Activated CD8-positive, alpha-beta memory T cell treated with anti-CD3 and anti-CD28 coated beads for 36 hours (primary cell): ENCODE measurements at regions not wholly inside any gene's neighbourhood (a gene's known extent, or its start where the extent isn't known, plus 50 kb on each side); places are given as distances from the start of the nearest gene placed in this dataset.
"Not testable (repeated sequence)": the region's sequence is repeated elsewhere in the genome, so short reads cannot be mapped to it uniquely, and the experiment has no call there.

Experiments used
- CTCF ChIA-PET: fragments of 350-600 bp; sonication (Branson Sonifier 250); formaldehyde crosslinking; loops from one replicate; lab custom pipeline; 2021; ENCODE audit warnings: antibody characterized with exemption; lab: Charles Lee
- POLR2A ChIA-PET: fragments of 350-600 bp; sonication (Branson Sonifier 250); formaldehyde crosslinking; loops from one replicate; lab custom pipeline; 2021; ENCODE audit warnings: antibody characterized with exemption; lab: Charles Lee

DNA sequence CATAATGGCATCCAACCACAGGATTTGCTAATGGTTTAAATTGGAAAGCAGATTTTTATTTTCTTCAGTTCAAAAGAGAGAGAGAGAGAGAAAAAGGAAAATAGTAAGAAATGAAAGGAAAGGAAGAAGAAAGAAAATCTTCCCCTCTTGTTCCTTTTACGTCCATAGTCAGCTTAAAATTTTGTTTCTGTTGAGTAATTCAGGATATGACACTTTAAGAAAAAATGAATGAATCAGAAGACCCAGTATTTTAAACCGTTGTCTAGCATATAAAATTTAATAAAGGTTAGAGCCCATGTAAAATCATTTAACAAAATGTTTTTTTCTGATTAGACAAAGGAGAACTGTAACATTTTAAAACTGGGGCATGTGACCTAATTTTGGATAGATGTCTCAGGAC is 391.8 kb upstream of the EPHA5 start:
- ChIA-PET CTCF (no interaction called here), POLR2A (no interaction called here)

DNA sequence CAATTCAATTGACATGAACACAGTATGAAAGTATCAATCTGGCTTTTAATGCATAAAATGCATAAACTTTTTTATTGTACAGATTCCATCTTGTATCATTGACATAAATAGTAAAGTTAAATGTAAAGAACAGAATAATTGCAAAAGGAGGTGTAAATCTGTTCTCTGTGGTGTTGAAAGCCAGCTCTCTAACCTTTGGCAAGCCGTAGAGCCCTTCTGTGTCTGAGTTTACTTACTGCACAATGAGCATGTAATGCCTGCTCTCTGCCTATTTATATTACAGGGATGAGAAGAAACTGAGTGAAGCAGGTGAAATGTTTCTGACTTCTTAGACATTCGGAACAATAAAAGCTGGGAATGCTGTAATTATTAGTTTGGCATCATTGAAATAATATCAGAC is 389.3 kb upstream of the EPHA5 start:
- POLR2A ChIA-PET: no interaction called here
- CTCF ChIA-PET: no interaction called here

- POLR2A ChIA-PET: no interaction called here
- CTCF ChIA-PET: no interaction called here
These were observed 388.8 kb upstream of the EPHA5 start for GRCh38 chr4:66059136-66059535.

DNA sequence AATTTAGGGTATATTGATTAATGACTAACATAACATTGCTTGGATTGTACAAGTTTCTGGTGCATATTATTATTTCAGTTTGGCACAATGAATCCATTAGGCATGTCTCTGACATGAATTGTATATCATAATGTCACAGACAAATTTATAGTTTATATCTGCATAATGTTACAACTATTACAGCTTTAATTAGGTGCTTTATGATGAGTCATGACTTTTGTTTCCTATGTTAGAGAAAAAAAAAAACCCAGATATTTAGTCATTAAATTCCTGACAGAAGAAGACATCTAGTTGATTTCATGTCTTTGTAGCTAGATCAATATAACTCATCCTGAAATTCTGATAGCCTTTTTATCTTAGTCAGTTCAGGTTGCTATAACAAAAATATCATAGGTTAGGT is 385.7 kb upstream of the EPHA5 start:
- ChIA-PET CTCF (no interaction called here), POLR2A (no interaction called here)

DNA sequence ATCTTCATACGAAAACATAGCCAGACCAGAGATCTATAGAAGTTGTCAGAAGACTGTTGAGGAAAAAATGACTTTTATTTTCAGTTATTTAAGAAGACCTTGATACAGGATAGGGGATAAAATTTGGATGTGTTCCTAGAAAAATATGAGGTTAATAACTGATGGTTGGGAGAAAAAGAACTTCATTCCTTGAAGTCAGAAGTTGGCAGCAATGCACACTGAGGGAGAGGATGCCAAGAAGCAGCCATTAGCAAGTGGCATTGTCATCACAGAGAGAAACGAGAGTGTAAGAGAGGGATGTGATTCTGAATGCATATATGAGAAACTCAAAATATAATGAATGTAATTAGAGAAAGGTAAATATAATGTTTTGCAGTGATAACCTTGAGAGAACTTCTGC is 382.1 kb upstream of the EPHA5 start:
- POLR2A ChIA-PET: no interaction called here
- CTCF ChIA-PET: no interaction called here

DNA sequence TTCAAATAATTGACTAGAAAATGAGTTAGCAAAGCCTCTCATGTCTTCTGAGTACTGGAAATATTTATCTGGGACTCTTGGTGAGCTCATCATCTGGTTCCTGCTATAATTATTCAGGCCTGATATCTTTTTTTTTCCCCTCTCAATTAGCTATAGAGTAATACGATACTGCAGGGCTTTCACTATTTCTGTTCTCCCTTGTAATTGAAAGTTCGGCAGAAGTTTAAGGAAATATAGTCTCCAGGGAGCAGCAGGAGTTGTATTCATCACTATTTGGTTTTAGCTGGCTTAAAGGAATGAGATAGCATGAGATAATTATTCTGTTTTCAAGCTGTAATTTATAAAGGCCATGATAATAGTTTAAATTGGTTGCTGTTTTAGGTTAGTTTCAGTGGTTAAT is 378.6 kb upstream of the EPHA5 start:
- ChIA-PET CTCF (no interaction called here), POLR2A (no interaction called here)

DNA sequence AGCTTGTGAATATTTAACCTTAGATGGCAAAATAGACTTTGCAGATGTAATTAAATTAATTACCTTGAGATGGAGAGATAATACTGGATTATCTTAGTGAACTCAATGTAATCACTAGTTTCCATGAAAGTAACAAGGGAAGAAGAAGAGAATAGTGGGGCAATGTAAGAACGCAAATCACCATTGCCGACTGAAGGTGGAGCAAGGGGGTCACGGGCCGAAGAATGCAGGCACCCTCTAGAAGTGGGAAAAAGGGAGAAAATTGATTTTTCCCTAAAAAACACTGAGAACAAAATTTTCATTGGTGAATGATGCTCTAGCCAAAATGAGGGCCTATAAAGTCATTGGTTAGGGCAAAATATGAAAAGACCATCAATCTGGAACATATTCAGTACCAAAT is 375.6 kb upstream of the EPHA5 start:
- POLR2A ChIA-PET: no interaction called here
- CTCF ChIA-PET: no interaction called here

DNA sequence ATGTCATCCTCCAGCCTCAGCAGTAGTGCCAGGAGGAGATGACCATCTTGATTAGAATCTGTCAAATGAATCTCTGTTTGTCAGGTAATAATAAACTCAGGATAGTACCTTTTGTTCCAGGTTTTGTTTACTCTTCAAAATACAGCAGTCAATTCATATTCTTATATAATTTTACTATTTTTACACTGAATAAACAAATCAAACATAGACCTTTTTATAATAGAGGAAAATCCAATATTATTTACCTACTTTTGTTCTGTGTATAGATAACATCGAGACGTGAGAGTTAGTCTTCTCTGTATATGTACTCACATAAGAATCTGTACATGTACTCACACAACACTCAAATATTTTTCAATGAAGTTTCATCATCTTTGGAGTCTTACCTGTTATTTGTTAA is 365.4 kb upstream of the EPHA5 start:
- POLR2A ChIA-PET: no interaction called here
- CTCF ChIA-PET: no interaction called here

DNA sequence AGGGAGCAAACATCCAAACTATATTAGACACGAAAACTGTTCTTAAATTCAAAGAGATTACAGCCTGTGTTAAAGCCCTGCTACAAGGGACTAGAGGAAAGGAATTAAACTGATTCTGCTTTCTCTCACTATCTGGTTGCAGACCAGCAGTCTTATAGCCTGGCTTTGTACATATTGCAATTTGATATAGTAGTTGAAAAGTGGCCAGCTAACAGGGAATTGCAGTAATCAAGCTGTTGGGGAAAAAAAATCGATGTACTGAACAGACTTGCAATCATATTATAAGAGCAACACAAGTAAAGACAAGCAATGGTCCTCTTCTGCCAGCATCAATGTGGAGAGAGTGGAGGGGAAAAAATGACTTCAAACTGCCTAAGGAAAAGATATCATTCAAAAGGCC is 364.4 kb upstream of the EPHA5 start:
- CTCF ChIA-PET: no interaction called here
- POLR2A ChIA-PET: no interaction called here

DNA sequence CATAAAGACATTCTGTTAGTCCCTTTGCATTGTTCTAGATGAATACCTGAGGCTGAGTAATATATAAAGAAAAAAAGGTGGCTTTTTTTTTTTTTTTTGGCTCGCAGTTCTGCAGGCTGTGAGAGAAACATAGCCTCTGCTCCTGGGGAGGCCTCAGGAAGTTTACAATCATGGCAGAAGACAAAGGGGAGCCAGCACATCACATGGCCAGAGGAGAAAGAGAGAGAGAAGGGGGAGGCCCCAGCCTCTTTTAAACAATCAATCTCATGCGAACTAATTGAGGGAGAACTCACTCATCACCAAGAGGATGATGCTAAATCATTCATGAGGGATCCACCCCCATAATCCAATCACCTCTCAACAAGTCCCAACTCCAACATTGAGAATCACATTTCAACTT is 364.0 kb upstream of the EPHA5 start:
- POLR2A ChIA-PET: no interaction called here

DNA sequence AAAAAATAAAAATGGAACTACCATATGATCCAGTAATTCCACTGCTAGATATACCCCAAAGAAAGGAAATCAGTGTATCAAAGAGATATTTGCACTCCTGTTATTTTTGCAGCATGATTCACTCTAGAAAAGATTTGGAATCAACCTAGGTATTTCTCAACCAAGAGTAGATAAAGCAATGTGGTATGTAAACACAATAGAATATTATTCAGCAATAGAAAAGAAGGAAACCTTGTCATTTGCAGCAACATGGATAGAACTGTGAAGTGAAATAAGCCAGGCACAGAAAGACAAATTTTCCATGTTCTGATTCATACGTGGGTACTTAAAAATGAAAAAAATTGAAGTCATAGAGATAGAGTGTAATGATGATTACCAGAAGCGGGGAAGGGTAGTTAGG is 362.3 kb upstream of the EPHA5 start:
- CTCF ChIA-PET: no interaction called here
- POLR2A ChIA-PET: no interaction called here

More for the DNA sequence above, 364.0 kb upstream of the EPHA5 start:
- CTCF ChIA-PET: no interaction called here

DNA sequence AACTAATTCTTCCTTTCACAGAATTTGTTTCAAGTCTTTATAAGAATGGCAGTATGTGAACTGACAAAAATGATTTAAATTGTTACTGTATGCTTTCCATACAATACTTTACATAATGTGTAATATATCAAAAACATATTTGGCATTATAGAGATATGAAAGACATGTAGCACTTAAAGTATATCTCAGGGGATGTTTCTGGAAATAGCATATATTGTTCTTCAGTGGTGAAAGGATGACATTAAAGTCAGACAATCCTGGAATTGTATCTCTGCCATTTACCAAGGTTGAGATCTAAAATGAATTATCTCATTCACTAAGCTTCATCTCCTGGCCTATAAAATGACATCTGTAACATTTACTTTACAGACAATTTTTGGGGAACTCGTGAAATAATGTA is 358.4 kb upstream of the EPHA5 start:
- POLR2A ChIA-PET: no interaction called here
- CTCF ChIA-PET: no interaction called here

DNA sequence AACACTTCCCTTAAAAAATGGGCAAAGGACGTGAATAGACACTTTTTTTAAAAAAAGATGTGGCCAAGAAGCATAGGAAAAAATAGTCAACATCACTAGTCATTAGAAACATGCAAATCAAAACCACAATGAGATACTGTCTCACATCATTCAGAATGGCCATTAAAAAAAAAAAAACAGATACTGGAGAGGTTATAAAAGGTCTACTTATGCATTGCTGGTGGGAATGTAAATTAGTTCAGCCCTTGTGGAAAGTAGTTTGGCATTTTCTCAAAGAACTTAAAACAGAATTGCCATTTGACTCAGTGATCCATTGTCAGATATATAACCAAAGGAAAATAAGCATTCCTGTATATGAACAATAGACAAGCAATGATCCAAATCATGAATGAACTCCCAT is 352.8 kb upstream of the EPHA5 start:
- ChIA-PET CTCF (no interaction called here), POLR2A (no interaction called here)

- CTCF ChIA-PET: no interaction called here
- POLR2A ChIA-PET: no interaction called here
These were observed 347.4 kb upstream of the EPHA5 start for GRCh38 chr4:66017671-66018070.

- ChIA-PET POLR2A (no interaction called here), CTCF (no interaction called here)
These were observed 346.0 kb upstream of the EPHA5 start for GRCh38 chr4:66016240-66016639.

DNA sequence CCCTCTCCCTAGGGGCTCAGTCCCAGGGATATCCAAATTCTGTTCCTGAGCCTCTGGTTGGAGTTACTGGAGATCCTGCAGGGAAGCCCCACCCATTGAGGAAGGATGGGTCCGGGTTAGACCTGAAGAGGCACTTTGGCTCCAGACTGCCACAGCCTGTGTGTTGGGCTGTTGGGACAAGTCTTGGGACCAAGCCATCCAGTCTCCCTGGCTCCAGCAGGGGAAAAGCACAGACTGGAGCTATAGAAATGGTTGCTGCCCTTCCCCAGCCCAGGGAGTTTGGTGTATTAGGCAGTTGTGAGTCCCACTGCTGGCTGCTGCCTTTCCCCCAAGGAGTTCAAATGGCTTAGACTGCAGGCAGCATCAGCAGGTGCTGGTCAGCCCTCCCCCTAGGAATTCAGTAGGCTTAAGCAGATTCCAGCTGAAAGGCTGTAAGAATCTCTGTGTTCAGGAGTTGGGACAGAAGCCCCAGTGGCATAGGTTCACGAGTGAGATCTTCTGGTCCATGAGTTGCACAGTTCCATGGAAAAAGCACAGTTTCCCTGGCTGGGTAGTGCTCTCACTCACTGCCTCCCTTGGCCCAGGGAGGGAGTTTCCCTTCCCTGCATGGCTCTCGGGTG is 344.0 kb upstream of the EPHA5 start:
- ChIA-PET POLR2A (no interaction called here), CTCF (no interaction called here)

- ChIA-PET CTCF (no interaction called here), POLR2A (no interaction called here)
These were observed 330.3 kb upstream of the EPHA5 start for GRCh38 chr4:66000510-66001117.

DNA sequence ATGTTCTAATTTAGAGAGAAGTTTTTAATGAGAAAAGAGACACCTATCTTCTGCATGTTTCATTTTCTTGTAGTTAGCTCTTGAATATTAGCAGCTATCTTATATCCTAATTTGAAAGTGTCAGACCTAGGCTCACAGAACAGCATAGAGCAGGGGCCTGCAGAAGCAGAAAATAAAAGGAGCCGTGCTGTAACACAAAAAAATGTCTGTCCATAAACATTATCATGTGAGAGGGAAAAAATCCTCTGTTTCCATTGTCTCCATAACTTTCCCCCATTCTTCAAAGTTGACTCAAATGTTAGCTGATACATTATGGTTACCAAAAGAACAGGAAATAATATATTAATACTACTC is 329.2 kb upstream of the EPHA5 start:
- POLR2A ChIA-PET: no interaction called here
- CTCF ChIA-PET: no interaction called here

DNA sequence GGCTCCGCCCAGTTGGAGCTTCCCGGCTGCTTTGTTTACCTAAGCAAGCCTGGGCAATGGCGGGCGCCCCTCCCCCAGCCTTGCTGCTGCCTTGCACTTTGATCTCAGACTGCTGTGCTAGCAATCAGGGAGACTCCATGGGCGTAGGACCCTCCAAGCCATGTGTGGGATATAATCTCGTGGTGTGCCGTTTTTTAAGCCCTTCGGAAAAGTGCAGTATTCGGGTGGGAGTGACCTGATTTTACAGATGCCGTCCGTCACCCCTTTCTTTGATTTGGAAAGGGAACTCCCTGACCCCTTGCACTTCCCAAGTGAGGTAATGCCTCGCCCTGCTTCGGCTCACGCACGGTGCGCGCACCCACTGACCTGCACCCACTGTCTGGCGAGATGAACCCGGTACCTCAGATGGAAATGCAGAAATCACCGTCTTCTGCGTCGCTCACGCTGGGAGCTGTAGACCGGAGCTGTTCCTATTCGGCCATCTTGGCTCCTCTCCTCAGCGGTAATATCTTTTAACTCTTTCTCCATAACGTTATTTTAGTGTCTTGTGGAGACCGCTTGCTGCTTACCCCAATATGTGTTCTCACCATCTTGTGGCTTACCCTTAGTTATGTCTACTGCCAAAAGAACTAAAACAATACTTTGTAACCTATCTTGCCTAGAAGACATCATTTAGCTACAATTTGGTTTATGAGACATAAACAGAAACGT is 328.7 kb upstream of the EPHA5 start:
- POLR2A ChIA-PET: not testable (repeated sequence)

DNA sequence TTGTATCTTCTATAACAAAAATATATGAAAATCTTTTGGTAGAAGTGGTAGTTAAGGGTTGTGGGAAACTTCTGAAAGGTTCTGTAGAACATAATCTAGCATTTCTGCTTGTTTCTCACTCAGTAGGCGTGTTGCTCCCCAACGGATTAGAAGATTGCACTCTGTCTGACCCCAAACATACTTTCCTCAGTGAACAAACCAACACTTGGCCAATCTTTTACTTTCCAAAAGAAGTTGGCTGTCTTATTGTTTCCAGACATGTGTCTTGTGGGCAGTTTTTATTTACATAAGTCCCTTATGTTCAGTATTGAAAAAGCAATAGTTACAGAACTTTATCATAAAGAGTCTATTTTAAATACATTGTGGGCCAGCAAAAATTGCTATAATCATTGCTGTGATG is 312.8 kb upstream of the EPHA5 start:
- ChIA-PET POLR2A (no interaction called here), CTCF (no interaction called here)

More for the DNA sequence above, 328.7 kb upstream of the EPHA5 start:
- CTCF ChIA-PET: not testable (repeated sequence)

GRCh38 chr4:65976287-65976686 is 306.0 kb upstream of the EPHA5 start:
- ChIA-PET POLR2A (no interaction called here), CTCF (no interaction called here)
